T-helper 2 cell treated with Interferon-gamma antibody and Interleukin-4, amounts not matched to agents 5 μg/mL and 100 μg/mL, for 36 hours (primary cell): ENCODE measurements at regions not wholly inside any gene's neighbourhood (a gene's known extent, or its start where the extent isn't known, plus 50 kb on each side); places are given as distances from the start of the nearest gene placed in this dataset.
"Not testable (repeated sequence)": the region's sequence is repeated elsewhere in the genome, so short reads cannot be mapped to it uniquely, and the experiment has no call there.

Experiments used
- DNase-seq: peaks from one replicate; pipeline ENCODE4 v3.0.0; 2021; ENCODE audit warnings: low spot score
- H3K27ac Mint-ChIP-seq: one replicate; pipeline ENCODE4 v1.8.0; 2021; ENCODE audit warnings: mild to moderate bottlenecking, mixed read lengths
- H3K27me3 Mint-ChIP-seq: one replicate; pipeline ENCODE4 v1.8.0; 2021; ENCODE audit warnings: low read depth, mixed read lengths
- H3K36me3 Mint-ChIP-seq: one replicate; pipeline ENCODE4 v1.8.0; 2021; ENCODE audit warnings: low read depth, mixed read lengths
- H3K4me1 Mint-ChIP-seq: one replicate; pipeline ENCODE4 v1.8.0; 2021; ENCODE audit warnings: low read depth, mixed read lengths
- H3K4me3 Mint-ChIP-seq: one replicate; pipeline ENCODE4 v1.8.0; 2022; ENCODE audit warnings: mild to moderate bottlenecking, moderate library complexity, mixed read lengths
- H3K9me3 Mint-ChIP-seq: one replicate; pipeline ENCODE4 v1.8.0; 2021; ENCODE audit warnings: mixed read lengths

- no peak overlapping the region for H3K27ac Mint-ChIP-seq
- peaks cover 2% of the 10 kb centered on the region for H3K36me3 Mint-ChIP-seq
- no peak for DNase-seq
- peaks cover 2% of the 10 kb centered on the region for H3K4me1 Mint-ChIP-seq
- no peak overlapping the region for H3K4me3 Mint-ChIP-seq
- H3K9me3 Mint-ChIP-seq = peaks cover 6% of the 10 kb centered on the region
- H3K27me3 Mint-ChIP-seq = no peaks in the 10 kb centered on the region
Measured at GRCh38 chr16:88194397-88195268, 188.1 kb upstream of the ZNF469 start.

GRCh38 chr16:88195269-88195705 lies 187.5 kb upstream of the ZNF469 start:
- no peak overlapping the region for H3K27ac Mint-ChIP-seq
- no peak overlapping the region for H3K4me3 Mint-ChIP-seq
- no peaks in the 10 kb centered on the region for H3K27me3 Mint-ChIP-seq
- no peak for DNase-seq
- peaks cover 2% of the 10 kb centered on the region for H3K36me3 Mint-ChIP-seq
- H3K9me3 Mint-ChIP-seq = peaks cover 6% of the 10 kb centered on the region
- H3K4me1 Mint-ChIP-seq = peaks cover 2% of the 10 kb centered on the region

DNA sequence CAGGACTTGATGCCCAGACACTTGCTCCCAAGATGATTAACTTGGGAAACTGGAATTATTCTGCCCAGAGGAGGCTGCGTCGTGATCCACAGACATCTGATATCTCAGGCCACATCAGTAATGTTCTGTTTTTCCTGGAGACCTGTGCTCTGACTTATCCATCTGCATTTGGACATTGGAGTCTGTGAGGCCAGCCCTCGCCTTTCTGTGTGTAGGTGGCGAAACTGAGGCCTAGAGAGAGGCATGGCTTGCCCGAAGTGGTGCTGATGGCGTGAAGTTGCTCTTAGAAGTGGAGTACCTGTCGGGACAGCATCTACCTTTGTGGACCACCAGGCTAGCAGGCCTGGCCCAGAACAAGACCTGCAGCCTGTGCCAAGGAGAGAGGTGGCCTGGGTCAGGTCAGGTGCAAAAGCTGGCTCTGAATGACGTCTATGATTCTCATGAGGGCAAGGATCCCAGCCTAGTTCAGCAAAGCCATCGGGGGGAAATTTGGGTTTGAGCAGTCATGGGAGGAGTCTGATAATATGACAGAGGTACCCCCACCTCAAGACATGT lies 186.8 kb upstream of the ZNF469 start:
- H3K27ac Mint-ChIP-seq = no peak overlapping the region

DNA sequence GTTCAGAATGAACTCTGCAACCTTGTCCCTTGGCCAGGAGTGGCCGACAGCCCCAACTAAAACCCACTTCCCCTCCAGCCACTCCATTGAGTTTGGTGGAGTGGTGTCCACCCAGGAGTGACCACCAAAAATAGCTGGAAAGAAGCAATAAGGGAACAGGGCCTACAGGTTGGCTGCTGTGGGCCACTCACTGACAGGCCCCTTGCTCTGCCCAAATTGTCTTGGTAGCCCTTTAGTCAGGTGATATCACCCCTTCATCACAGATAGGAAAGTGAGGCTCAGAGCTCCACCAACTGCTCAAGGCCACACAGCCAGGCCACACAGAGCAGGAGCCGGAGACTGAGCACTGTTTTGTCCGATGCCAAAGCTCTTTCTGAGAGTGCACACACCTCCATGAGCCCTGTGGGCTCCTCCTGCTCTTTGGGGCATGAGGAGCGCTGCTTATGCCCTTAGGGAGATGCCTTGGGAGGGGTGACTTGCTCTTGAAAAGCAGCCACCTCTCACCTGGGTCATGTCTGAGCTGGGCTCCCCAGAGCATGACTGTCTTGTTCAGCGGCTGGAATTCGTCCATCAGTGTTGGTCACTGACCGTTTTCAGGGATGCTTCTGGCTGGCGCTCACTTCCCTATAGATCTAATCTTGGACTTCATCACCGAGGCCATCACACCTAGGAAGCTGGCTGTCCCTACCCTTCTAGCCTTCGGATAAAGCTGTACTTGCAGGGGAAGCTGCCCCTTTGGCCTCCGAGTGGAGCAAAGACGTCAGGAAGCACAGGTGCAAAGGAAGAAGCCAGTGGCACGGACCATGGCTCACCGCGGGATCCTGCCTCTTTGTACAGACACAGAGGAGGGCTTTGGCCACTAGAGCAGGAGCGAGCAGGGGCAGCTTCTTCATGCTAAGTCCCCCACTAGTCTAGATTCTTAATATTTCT lies 186.0 kb upstream of the ZNF469 start:
- Mint-ChIP-seq H3K36me3 (peaks cover 2% of the 10 kb centered on the region), H3K27me3 (no peaks in the 10 kb centered on the region), H3K9me3 (peaks cover 6% of the 10 kb centered on the region), H3K4me1 (peaks cover 2% of the 10 kb centered on the region), H3K27ac (no peak overlapping the region), H3K4me3 (no peak overlapping the region)
- DNase-seq = no peak

More for the DNA sequence above, 186.8 kb upstream of the ZNF469 start:
- no peaks in the 10 kb centered on the region for H3K27me3 Mint-ChIP-seq
- H3K36me3 Mint-ChIP-seq = peaks cover 2% of the 10 kb centered on the region
- peaks cover 2% of the 10 kb centered on the region for H3K4me1 Mint-ChIP-seq
- DNase-seq = no peak
- peaks cover 6% of the 10 kb centered on the region for H3K9me3 Mint-ChIP-seq
- no peak overlapping the region for H3K4me3 Mint-ChIP-seq

DNA sequence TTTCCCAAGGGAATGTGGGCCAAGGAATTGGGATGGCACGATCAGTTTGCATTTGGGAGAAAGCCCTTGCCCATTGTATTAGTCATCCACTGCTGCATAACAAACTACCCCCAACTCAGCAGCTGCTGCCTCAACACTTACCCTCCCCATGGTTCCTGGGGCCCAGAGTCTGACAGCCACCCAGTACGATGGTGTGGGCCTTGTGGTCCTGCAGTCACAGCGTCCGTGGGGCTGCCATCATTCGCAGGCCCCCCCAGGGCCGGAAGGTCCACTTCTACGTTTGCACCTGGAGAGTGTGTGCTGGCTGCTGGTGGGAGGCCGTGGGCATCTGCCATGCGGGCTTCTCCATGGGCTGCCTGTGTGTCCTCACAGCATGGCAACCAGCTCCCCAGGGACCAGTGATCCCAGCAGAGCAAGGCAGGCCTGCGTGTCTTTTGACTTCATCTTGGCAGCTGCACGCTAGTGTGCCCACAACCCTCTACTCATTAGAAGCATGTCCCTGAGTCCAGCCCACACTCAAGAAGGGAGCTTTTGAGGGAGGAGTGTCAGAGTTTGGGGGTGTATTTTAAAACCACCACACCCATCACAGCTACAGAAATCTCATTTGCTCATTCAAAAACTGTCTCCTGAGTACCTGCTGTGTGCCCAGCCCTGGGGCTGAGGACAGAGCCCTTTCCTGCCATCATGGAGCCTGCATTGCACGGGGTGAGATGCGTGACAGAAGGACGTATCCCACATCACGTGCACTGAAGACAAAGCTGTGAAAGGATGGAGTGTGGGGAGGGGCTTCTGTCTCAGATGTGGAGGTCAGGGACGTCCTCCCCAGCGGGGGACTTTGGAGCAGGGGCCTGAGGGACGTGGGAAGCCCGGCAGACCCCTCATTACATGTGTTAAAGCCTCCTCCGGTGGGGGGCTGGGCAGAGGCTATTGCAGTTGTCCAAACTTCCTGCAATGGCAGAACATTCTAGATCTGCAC lies 185.0 kb upstream of the ZNF469 start:
- H3K4me3 Mint-ChIP-seq = no peak overlapping the region
- H3K9me3 Mint-ChIP-seq = peaks cover under 1% of the 10 kb centered on the region
- no peak for DNase-seq
- no peaks in the 10 kb centered on the region for H3K4me1 Mint-ChIP-seq
- H3K27ac Mint-ChIP-seq = no peak overlapping the region
- H3K36me3 Mint-ChIP-seq = no peaks in the 10 kb centered on the region
- H3K27me3 Mint-ChIP-seq = no peaks in the 10 kb centered on the region

DNA sequence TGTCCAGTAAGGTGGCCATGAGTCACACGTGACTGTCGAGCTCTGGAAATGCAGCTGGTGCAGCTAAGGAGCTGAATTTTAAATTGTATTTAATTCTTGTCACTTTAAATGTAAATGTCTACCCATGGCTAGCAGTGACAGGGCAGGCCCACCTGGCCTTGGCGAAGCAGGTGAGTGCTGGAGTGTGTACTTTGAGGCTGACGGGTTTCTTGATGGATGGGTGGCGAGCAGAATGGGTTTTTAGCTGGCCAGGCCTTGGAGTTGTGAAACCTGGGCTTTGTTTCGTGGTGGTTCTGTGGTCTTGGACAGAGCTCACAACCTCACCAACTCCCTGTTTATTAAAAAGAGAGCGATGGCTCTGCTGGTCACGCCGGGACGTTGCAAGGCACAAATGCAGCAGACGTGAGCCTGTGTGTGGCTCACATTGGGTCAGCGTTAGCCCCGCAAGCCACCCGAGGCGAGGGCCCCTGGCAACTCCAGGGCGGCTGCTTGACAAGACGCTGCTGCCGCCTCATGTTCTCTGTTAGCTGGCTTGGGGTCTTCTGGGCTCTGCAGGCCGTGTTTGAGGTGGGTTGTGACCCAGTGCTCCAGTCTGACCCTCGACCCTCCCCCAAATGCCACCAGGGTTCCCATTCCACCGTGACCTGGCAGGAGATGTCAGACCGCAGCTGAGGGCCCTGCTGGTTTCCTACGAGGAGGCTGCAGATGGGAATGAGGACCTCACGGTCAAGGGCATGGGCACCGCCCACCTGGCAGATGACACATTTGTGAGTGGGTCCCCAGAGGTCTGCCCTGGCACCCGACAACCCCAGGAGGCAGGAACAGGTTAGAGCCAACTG lies 184.1 kb upstream of the ZNF469 start:
- not testable (repeated sequence) for H3K4me1 Mint-ChIP-seq, DNase-seq, H3K4me3 Mint-ChIP-seq, H3K36me3 Mint-ChIP-seq, H3K27me3 Mint-ChIP-seq, H3K9me3 Mint-ChIP-seq, H3K27ac Mint-ChIP-seq

DNA sequence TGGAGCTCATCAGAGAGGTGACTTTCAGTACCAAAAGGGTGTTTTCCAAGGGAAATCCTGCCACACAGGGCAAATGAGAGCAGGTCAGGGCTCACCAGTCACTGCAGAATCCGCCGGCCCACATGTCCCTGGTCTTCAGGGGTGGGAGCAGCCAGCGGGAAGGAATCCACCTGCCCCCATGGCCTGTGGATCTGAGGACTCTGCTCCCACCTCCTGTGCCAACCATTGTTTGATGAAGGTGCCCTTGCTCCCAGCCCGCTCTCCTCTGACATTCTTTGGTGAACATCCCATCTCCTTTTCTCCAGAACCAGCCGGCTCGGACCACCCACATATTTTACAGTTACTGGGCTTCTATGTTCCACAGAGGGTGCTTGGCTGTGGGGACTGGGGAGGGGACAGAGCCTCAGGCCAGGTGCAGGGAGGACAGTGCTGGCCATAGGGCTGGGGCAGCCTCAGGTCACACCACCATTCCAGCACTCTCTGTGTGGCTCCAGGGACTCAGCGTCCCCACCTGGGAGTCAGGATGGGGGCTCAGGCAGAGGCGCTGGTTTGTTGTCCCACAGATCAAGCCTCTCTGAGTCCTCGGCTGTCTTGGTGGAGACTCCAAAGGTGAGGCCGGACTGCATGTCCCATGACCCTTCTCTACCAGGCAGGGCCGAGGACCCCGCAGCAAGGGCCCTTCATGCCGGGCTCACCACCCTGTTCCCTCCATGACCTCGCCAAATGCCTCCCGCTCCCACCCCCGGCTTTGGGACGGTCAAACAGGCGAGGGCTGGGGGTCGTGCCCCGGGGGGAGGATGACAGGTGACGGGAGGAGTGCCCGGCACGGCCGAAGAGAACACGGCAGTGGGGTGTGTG lies 183.2 kb upstream of the ZNF469 start:
- H3K36me3 Mint-ChIP-seq = not testable (repeated sequence)

DNA sequence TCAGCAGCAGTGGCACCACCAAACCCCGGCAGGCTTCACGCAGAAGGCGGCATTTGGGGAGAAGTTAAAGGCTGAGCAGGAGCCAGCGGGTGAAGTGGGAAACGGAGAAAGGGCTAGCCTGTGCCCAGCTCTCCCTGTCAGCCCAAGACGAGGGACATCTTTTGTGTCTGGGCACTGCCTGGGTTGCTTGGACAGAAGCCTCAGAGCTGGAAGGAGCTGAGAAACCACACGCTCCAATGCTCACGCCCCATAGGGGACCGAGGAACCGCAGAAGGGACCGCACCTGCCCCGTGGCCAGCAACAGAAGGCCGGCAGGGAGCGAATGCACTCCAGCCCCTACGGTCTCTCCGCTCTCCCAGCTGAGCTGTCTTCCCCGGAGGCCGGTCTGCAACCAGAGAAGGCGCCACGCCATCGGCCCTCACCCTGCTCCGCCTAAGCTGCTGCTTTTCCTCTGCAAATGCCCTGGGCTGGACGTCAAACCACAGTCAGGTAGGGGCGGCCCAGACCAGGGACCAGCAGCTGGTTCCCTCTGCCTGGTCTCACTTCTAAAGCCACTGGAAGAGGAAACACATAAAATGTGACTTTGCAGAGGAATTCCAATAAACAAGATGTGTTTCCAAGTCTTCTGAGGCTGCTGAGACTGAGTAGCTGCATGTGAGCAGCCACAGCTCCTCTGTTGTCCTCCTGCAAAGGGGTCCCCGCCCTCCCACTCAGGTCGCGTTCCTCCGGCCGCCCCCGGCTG lies 182.4 kb upstream of the ZNF469 start:
- not testable (repeated sequence) for H3K36me3 Mint-ChIP-seq, H3K27ac Mint-ChIP-seq, H3K27me3 Mint-ChIP-seq, H3K9me3 Mint-ChIP-seq, H3K4me1 Mint-ChIP-seq, H3K4me3 Mint-ChIP-seq, DNase-seq

More for the DNA sequence above, 183.2 kb upstream of the ZNF469 start:
- not testable (repeated sequence) for H3K27me3 Mint-ChIP-seq, H3K9me3 Mint-ChIP-seq, DNase-seq, H3K27ac Mint-ChIP-seq, H3K4me1 Mint-ChIP-seq, H3K4me3 Mint-ChIP-seq

DNA sequence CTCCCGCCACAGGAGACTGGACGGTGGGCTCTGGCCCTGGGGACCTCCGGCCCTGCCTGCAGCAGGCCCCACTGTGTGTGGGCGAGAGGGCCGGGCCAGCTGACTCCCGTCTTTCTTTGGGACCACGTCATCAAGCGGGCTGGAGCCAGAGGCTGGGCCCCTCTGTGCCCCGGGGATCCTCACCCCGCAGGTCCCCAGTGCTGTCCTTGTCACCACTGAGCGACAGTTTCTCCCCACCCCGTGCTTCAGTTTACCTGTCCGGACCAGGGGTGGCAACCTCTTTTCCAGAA lies 181.9 kb upstream of the ZNF469 start:
- H3K27ac Mint-ChIP-seq = no peak overlapping the region

DNA sequence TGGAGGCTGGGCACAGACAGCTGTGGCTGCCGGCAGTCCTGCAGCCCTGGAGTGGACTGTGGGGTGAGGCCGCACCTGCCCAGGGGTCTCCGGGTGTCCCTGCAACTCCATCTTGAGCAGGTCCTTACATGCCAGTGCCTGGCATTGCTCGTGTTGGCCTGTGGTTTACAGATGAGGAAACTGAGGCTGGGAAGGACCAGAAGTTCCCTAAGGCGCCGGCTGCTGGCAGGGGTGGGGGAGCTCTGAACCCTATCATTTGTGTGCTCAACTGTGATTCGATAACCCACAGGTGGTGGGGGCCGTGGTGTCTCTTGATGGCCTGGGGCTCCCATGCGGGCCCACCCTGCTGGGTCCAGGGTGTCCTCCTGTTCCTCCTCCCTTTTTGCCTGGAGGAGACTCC lies 181.1 kb upstream of the ZNF469 start:
- H3K27ac Mint-ChIP-seq, H3K4me1 Mint-ChIP-seq, H3K36me3 Mint-ChIP-seq, H3K27me3 Mint-ChIP-seq, H3K4me3 Mint-ChIP-seq, H3K9me3 Mint-ChIP-seq, DNase-seq: not testable (repeated sequence)

More for the DNA sequence above, 181.9 kb upstream of the ZNF469 start:
- Mint-ChIP-seq H3K36me3 (no peaks in the 10 kb centered on the region), H3K9me3 (no peaks in the 10 kb centered on the region), H3K27me3 (no peaks in the 10 kb centered on the region), H3K4me1 (no peaks in the 10 kb centered on the region), H3K4me3 (no peak overlapping the region)
- no peak for DNase-seq

- no peak overlapping the region for H3K27ac Mint-ChIP-seq
- H3K27me3 Mint-ChIP-seq = no peaks in the 10 kb centered on the region
- H3K9me3 Mint-ChIP-seq = no peaks in the 10 kb centered on the region
- no peak for DNase-seq
- H3K4me1 Mint-ChIP-seq = no peaks in the 10 kb centered on the region
- H3K36me3 Mint-ChIP-seq = no peaks in the 10 kb centered on the region
- no peak overlapping the region for H3K4me3 Mint-ChIP-seq
Measured at GRCh38 chr16:88202207-88202745, 180.5 kb upstream of the ZNF469 start.
